Parathyroid adenoma (tissue), 2 donors: ENCODE measurements at regions not wholly inside any gene's neighbourhood (a gene's known extent, or its start where the extent isn't known, plus 50 kb on each side); places are given as distances from the start of the nearest gene placed in this dataset.

Experiments used
- H2AFZ ChIP-seq: fragments of 300-600 bp; sonication (generic); one replicate; pipeline ENCODE4 v1.7.0; 2017; ENCODE audit warnings: antibody characterized with exemption, mild to moderate bottlenecking
- H3K27ac ChIP-seq: fragments of 300-600 bp; sonication (generic); one replicate; pipeline ENCODE4 v1.7.0; 2017
- H3K27me3 ChIP-seq: fragments of 300-600 bp; sonication (generic); one replicate; pipeline ENCODE4 v1.7.0; 2017; ENCODE audit warnings: low read length; ENCODE audit not compliant: control insufficient read depth, insufficient read depth
- H3K36me3 ChIP-seq: fragments of 300-600 bp; sonication (generic); one replicate; pipeline ENCODE4 v1.7.0; 2017; ENCODE audit warnings: low read length; ENCODE audit not compliant: control insufficient read depth, insufficient read depth
- H3K4me1 ChIP-seq: fragments of 300-600 bp; sonication (generic); one replicate; pipeline ENCODE4 v1.7.0; 2017; ENCODE audit warnings: control low read depth
- H3K4me2 ChIP-seq: fragments of 300-600 bp; sonication (generic); one replicate; pipeline ENCODE4 v1.7.0; 2017; ENCODE audit warnings: low read length
- H3K4me3 ChIP-seq: fragments of 300-600 bp; sonication (generic); one replicate; pipeline ENCODE4 v1.7.0; 2017; ENCODE audit warnings: low read depth, low read length
- H3K79me2 ChIP-seq: fragments of 300-600 bp; sonication (generic); one replicate; pipeline ENCODE4 v1.7.0; 2017; ENCODE audit warnings: control low read depth
- H3K9ac ChIP-seq: fragments of 300-600 bp; sonication (generic); one replicate; pipeline ENCODE4 v1.7.0; 2017; ENCODE audit warnings: mild to moderate bottlenecking
- H3K9me3 ChIP-seq: fragments of 300-600 bp; sonication (generic); one replicate; pipeline ENCODE4 v1.7.0; 2017; ENCODE audit warnings: low read length; ENCODE audit not compliant: control insufficient read depth
- CTCF ChIP-seq: fragments of 300-600 bp; sonication (generic); IDR thresholded peaks from one replicate; pipeline ENCODE4 v1.7.0; 2017; ENCODE audit warnings: antibody characterized with exemption, mild to moderate bottlenecking
- donor health status: primary hyperparathyroidism.

DNA sequence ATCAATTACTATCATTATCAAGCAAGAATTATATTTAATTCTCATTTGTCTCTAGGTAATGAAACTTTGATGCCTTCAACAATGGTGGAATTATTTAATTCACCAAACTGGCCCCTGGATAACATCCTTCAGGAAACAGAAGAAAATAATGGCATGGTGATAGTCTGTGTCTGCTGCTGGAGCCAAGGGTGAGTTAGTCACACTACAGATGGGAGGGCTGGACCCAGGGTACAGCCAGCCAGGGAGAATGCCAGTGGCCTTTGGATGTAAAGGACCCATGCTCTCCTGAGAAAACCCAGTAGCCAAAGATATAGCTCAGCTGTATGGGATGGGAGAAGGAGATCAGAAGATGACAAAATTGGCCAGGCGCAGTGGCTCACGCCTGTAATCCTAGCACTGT is 60.0 kb upstream of the CNKSR3 start:
- no peaks in the 10 kb centered on the region for H3K79me2 ChIP-seq
- H3K27ac ChIP-seq = no peak overlapping the region
- no peak for TF ChIP-seq CTCF
- H3K36me3 ChIP-seq = no peaks in the 10 kb centered on the region
- no peaks in the 10 kb centered on the region for H3K27me3 ChIP-seq
- H3K9ac ChIP-seq = no peak overlapping the region
- H3K9me3 ChIP-seq = no peaks in the 10 kb centered on the region
- H3K4me2 ChIP-seq = no peak overlapping the region
- no peak overlapping the region for H2AFZ ChIP-seq
- H3K4me3 ChIP-seq = no peak overlapping the region
- no peaks in the 10 kb centered on the region for H3K4me1 ChIP-seq

- Histone ChIP-seq H3K4me3 (no peak overlapping the region), H3K27ac (no peak overlapping the region), H3K9ac (no peak overlapping the region), H3K27me3 (no peaks in the 10 kb centered on the region), H3K4me1 (no peaks in the 10 kb centered on the region), H3K4me2 (no peak overlapping the region), H3K79me2 (no peaks in the 10 kb centered on the region), H2AFZ (no peak overlapping the region), H3K9me3 (no peaks in the 10 kb centered on the region), H3K36me3 (no peaks in the 10 kb centered on the region)
- TF ChIP-seq CTCF = no peak
Measured at GRCh38 chr6:154572556-154572955, 62.1 kb upstream of the CNKSR3 start.

DNA sequence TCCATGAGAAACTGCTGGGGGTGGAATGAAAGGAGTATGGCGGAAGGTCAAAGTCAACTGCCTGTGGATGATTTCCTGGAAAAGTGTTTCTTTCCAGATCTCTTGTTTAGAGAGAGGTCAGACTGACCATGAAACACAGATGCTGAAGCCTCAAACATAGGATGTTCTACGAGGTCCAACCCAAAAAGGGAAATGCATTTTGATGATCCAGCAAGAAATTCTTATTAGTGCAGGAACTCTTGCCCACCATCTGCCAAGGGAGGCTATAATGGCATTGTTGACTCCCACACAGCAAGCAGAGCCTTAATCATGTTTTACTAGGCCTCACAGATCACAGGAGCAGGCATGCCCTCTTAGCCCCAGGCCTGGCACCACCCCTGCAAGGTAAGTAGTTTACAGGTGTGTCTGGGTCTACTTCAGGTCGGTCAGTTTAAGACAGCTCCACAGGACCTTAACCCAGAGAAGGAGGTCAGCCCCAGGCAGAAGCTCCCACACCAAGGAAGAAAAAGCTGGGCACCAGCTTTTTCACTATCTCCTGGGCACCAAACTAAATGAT is 67.6 kb upstream of the CNKSR3 start:
- Histone ChIP-seq H3K4me1 (no peaks in the 10 kb centered on the region), H3K36me3 (no peaks in the 10 kb centered on the region), H3K4me2 (no peak overlapping the region), H3K27ac (no peak overlapping the region), H3K4me3 (no peak overlapping the region), H3K9me3 (no peaks in the 10 kb centered on the region), H3K79me2 (no peaks in the 10 kb centered on the region), H3K27me3 (no peaks in the 10 kb centered on the region), H3K9ac (no peak overlapping the region), H2AFZ (no peak overlapping the region)
- TF ChIP-seq CTCF = no peak

DNA sequence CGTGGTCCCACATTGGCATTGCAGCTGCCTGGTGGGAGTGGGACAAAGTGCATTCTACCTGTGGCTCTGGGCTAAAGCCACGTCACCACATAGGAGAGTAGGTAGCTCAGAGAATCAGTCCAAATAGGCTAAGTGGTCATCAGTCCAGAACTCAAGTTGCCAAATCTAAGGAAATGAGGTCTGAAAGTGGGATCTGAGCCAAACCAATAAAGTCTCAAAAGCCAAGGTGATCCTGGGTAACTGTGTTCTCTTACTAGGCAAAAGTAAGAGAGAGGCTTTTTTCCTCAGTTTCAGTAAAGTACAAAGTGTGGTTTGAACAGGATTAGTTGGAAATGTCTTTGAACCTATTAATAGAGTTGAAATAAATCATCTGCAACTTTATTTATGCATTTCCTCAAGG is 68.6 kb upstream of the CNKSR3 start:
- H3K36me3 ChIP-seq = no peaks in the 10 kb centered on the region
- no peaks in the 10 kb centered on the region for H3K79me2 ChIP-seq
- no peak for TF ChIP-seq CTCF
- H3K9me3 ChIP-seq = no peaks in the 10 kb centered on the region
- no peaks in the 10 kb centered on the region for H3K27me3 ChIP-seq
- H3K27ac ChIP-seq = no peak overlapping the region
- H3K4me1 ChIP-seq = no peaks in the 10 kb centered on the region
- H3K9ac ChIP-seq = no peak overlapping the region
- no peak overlapping the region for H3K4me3 ChIP-seq
- no peak overlapping the region for H2AFZ ChIP-seq
- H3K4me2 ChIP-seq = no peak overlapping the region

DNA sequence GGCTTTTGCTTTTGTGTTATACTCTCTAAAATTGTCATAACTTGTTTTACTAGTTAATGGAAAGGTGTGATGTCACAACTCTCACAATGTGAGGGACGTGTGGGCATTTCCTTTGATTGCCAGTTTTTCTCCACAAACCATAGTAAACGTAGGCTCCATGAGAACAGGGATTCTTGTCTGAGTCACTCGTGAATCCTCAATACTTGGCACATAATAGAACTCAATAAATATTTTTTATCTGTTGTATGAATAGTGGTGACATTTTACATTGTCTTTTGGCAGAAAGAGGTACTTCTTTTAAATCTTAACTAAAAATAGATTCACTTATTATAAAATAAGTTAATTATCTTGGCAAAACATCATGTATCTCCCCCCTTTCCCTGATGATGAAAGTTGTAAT is 69.0 kb upstream of the CNKSR3 start:
- no peak overlapping the region for H3K4me2 ChIP-seq
- H3K79me2 ChIP-seq = no peaks in the 10 kb centered on the region
- no peaks in the 10 kb centered on the region for H3K36me3 ChIP-seq
- no peaks in the 10 kb centered on the region for H3K4me1 ChIP-seq
- H3K27ac ChIP-seq = no peak overlapping the region
- TF ChIP-seq CTCF = no peak
- no peak overlapping the region for H2AFZ ChIP-seq
- no peaks in the 10 kb centered on the region for H3K27me3 ChIP-seq
- no peak overlapping the region for H3K9ac ChIP-seq
- no peak overlapping the region for H3K4me3 ChIP-seq
- no peaks in the 10 kb centered on the region for H3K9me3 ChIP-seq
